GM21381 (cell line): ENCODE measurements at regions not wholly inside any gene's neighbourhood (a gene's known extent, or its start where the extent isn't known, plus 50 kb on each side); places are given as distances from the start of the nearest gene placed in this dataset.

Experiments
- ATAC-seq: cut with Tn5 transposase; IDR thresholded peaks from one replicate; pipeline ENCODE4 v1.9.1; 2021; ENCODE audit warnings: mild to moderate bottlenecking, moderate library complexity; ENCODE audit not compliant: unreplicated experiment

DNA sequence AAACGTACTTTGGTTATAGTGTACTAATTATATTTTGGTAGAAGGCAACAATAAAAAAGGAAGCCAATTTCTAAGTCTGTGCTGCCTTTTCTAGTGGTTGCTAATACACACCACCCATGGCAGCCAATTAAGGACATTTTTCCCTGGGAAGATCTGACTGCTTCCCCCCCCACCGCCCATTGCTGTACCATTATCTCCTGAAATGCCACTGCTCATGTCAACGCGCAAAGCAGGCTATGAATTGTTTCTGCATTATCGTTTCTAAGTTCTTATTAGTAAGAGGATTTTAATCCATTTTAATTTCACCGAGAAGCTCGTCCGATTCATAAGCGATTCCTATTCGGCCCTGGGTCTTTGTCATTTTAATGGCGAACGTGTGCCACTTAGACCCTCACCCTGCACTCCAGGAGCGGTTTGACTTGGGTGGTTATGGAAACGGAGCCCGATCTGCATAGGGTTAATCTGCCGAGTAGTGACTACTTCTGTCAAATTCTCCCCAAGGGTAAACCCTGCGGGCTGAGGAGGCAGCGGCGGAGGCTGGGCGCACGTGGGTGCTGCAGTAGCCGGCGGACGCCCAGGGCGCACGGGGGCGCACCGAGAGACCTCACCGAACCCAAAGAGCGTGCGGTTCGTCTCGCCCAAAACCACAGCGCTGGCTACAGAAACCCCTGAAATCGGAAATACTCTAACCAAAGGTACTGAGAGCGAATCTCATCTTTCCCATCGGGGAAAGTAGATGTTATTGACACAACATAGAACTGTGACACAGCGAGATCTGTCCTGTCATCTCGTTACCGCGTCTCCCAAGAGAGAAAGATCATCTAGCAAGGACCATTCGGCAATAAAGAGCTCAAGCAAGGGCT is 55.8 kb upstream of the SHC3 start:
- peak; percentile 95 for ATAC-seq

DNA sequence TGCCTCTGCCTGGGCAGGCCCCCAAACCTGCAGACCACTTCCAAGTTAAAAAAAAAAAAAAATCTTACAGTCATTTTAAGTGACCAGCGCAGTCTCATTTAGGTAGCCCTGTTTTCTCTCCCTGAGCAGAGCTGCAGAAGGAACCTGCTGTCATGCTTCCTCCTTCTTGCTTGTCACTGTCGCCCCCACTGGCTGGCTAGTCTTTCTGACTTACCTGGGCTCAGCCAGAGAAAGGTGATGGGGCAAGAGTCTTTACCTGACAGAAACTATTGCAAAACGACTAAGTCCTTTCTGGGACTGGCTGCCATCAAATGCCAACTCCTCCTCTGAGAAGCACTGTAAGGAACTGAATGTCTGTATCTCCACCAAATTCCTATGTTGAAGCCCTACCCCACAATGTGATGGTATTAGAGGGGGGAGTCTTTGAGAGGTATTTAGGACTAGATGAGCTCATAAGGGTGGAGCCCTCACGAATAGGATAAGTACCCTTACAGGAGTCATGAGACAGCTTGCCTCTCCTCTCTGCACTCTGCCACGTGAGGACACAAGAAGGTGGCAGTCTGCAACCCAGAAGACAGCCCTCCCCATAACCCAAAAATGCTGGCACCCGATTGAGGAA is 58.4 kb upstream of the SHC3 start:
- ATAC-seq, result no peak

DNA sequence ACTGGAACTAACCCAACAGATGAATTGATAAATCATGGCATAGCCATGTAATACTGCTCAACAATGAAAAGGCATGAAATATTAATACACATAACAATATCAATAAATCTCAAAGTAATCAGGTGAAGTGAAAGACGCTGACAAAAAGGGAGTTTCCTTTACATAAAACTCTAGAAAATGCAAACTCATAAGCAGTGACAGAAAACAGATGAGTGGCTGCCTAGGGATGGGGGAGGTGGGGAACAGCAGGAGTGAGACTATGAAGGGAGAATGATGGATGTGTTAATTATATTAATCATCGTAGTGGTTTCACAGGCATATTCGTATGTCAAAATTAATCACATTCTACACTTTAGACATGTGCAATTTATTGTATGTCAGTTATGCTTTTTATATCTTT is 59.8 kb upstream of the SHC3 start:
- ATAC-seq, result no peak

DNA sequence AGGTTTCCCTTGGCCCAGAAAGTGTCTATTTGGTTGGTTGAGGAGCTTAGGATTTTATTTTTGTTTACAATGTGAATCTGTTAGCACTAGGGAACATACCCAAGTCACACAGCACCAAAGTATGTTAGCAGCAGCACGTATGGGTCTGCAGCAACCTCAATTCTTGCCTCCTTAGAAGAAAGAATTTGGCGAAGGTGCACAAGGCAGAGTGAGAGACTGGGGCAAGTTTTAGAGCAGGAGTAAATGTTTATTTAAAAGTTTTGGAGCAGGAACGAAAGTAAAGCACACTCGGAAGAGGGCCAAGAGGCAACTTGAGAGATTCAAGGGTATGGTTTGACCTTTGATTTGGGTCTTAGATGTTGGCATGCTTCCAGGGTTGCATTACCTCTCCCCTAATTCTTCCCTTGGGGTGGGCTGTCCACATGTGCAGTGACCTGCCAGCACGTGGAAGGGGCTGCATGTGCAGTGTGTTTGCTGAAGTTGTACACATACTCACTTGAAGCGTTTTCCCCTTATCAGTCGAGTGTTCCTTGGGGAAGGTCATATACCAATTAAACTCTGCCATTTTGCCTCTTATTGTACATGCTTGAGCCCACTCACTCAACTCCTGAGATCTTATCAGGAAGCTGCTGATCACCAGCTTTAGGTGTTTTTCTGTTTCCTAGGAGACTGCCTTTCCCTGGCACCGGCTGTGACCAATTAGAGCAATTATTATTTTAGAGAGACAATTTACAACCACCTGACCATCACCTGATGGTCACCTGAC is 64.9 kb upstream of the SHC3 start:
- no peak for ATAC-seq

DNA sequence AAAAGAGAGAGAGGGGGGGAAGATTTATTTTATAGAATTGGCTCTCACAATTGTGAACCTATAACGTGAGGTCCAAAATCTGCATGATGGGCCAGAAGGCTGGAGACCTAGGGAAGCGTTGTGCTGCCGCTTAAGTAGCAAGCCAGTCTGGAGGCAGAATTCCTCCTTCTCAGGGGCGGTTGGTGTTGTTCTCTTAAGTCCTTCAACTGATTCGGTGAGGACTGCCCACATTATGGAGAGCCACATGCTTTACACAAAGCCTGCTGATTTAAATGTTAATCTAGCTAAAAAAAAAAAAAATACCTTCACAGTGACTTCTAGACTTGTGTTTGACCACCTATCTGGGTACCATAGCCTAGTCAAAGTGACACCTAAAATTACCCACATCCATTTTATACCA is 64.2 kb upstream of the CKS2 start:
- ATAC-seq, result no peak

DNA sequence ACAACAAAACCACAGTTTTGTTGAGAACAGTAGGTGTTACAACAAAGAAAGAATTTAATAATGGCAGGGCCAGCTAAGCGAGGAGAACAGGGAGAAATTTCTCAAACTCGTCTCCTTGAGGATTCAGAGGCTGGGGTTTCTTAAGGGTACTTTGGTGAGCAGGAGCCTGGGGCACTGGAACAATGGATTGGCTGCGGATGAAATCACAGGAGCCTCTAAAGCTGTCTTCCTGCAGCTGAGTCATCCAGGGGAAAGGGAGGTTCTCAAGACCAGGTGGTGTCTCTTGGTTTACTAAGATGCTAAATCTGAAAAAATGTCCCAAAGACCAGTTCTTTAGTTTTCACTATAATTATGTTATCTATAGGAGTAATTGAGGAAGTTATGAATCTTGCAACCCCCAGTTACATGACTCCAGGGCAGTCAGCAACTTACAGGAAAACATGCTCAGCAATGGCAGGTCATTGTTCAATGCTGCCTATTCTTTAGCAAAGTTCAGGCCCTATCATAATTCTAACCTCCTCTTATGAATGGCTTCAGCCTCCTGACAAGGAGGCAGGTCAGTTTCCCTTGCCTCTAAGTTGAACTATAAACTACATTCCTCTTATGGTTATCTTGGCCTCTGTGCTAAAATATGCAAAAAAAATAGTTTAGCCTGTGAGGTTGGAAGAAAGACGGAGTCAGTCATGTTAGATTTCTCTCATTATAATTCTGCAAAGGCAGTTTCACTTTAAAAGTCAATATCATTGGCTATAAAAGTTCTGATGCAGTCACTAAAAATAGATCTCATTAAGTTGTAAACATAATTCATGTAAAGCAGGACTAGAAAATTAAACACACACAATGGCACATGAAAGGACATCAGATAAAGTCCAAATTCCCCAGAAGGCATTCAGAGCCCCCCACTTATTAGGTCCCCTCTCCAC is 63.3 kb upstream of the CKS2 start:
- ATAC-seq, result no peak

DNA sequence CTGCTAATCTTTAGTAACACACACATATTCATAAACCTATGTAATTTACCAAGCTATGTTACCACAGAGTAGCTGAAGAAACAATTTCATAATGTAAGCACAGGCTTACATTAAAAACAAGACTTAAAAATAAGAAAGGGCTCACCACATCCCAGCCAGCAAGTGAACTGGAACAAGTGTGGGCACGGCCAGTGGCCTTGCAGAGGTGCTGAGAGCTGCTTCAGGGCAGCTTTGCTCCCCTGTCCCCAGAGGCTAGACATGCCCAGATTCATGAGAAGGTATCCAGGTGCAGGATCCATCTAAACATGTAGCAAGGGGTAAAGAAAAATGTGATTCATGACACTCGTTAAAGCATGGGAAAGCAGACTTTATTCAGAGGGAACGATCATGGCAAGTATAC is 62.0 kb upstream of the CKS2 start:
- no peak for ATAC-seq

DNA sequence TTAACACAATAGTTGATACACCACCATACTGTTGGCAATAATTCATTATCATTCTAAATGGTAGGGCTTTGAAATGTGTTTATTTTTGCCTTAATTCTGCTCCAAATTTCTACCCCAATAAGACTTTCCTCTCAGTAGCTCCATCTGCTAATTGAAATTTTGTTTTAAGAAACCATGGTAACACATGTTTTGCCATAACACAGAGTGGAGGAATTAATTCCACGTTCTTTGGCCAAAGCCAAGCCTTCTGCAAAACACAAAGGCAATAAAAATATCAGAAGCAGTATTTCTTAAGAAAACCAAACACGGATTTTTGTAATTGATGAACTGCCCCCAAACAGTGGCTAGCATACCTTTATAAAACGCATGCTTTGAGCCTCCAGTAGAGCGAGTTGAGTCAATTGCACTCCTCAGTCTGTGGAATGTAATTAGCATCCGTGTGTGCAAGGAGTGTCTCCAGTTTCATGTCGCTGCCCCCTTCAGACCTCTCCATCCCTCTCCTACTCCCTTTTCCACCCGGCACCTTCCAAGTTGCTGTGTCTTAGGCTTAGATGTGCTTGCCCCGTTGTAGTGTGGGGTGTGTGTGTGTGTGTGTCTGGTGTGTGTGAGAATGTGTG is 58.2 kb upstream of the CKS2 start:
- ATAC-seq, result no peak

DNA sequence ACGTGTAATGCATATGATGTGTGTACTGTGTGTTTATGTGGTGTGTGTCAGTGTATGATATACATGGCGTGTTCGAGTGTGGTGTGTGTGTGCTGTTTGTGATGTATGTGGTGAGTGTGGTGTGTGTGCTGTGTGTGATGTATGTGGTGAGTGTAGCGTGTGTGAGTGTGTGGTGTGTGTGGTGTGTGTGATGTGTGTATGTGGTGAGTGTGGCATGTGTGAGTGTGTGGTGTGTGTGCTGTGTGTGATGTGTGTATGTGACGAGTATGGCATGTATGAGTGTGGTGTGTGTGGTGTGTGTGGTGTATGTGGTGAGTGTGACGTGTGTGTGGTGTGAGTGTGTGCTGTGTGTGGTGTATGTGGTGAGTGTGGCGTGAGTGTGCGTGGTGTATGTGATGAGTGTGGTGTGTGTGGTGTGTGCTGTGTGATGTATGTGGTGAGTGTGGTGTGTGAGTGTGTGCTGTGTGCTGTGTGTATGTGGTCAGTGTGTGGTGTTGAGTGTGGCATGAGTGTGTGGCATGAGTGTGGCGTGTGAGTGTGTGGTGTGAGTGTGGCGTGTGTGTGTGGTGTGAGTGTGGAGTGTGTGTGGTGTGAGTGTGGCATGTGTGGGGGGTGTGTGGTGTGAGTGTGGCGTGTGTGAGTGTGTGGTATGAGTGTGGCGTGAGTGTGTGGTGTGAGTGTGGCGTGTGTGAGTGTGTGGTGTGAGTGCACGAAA is 56.8 kb upstream of the CKS2 start:
- no peak for ATAC-seq

DNA sequence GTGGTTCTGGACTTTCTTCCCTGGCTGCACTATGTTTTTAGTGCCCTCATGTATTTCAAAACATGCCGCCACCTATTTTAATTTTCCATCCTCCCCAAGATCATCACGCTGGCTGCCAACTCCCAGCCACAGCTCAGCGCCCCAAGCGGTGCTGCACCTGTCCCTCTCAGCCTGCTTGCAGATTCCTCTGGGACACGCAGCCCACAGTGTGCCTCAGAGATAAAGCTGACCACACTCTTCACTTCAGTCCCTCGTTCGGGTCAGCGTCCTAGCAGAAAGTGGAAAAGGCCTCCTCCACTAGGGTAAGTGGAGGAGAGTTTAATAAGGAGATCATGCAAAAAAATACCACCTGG is 56.2 kb upstream of the CKS2 start:
- ATAC-seq, result no peak

DNA sequence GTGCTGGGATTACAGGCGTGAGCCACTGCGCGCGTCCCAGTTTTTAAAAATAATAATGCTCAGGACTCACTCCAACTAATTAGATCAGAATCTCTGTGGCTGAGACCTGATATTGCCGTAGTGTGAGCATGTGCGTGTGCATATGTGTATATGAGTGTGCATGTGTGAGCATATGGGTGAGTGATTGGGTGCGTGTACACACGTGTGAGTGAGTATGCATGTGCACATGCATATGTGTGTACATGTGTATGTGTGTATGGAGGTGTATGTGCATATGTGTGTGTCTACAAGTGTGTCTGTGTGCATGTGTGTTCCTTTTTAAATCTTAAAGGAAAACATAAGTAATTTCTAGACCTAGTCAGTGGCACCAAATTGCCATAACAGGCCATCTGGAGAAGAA is 54.8 kb upstream of the CKS2 start:
- no peak for ATAC-seq

DNA sequence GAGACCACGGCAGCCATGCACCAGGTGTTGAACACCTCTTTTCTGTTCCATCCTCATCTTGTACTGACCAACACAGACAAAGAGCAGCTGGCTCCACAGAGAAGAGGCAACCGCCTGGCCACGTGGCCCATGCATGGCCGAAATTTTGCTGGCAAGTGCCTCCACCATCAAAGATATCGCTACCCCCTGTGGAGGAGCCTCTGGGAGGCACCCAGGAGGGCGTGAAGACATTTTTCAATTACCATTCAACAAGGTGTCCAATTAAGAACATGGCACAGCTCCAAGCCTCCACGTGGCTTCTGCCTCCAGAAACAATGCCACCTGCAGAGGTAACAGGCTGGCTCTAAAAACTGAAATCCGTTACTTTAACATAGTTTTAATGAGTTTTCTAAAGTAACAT is 54.4 kb upstream of the CKS2 start:
- no peak for ATAC-seq

DNA sequence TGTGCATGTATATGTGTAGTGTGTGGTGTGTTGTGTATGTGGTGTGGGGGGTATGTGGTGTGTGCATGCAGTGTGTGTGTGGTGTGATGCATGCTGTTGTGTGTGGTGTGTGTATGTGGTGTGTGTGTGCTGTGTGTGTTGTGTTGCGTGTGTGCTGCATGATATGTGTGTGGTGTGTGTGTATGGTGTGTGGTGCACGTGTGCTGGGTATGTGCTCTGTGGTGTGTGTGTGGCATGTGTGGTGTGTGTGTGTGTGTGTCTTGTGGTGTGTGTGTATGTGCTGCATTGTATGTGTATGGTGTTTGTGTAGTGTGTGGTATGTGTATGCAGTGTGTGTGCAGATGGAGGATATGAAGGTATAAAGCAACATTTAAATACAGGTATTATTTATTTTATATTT is 50.5 kb upstream of the CKS2 start:
- ATAC-seq, result no peak
